Stimulated activated CD8-positive, alpha-beta memory T cell treated with anti-CD3 and anti-CD28 coated beads, Interleukin-7, amount 100 ng/mL, for 24 hours (primary cell): ENCODE measurements at regions not wholly inside any gene's neighbourhood (a gene's known extent, or its start where the extent isn't known, plus 50 kb on each side); places are given as distances from the start of the nearest gene placed in this dataset.
"Not testable (repeated sequence)": the region's sequence is repeated elsewhere in the genome, so short reads cannot be mapped to it uniquely, and the experiment has no call there.

Experiments used
- DNase-seq: peaks from one replicate; pipeline ENCODE4 v3.0.0-alpha.2; 2020; ENCODE audit warnings: low read depth

GRCh38 chr7:65621580-65622201 lies 248.0 kb downstream of the ZNF92 start:
- DNase-seq = peak; percentile 2

GRCh38 chr7:65631236-65631635 lies 241.6 kb upstream of the VKORC1L1 start:
- DNase-seq = not testable (repeated sequence)

- not testable (repeated sequence) for DNase-seq
Observed at GRCh38 chr7:65633587-65634404, 239.1 kb upstream of the VKORC1L1 start.

GRCh38 chr7:65638918-65639317 lies 234.0 kb upstream of the VKORC1L1 start:
- not testable (repeated sequence) for DNase-seq

GRCh38 chr7:65639717-65640116 lies 233.2 kb upstream of the VKORC1L1 start:
- DNase-seq = not testable (repeated sequence)

- not testable (repeated sequence) for DNase-seq
Observed at GRCh38 chr7:65643498-65643897, 229.4 kb upstream of the VKORC1L1 start.

GRCh38 chr7:65647153-65647964 lies 225.5 kb upstream of the VKORC1L1 start:
- DNase-seq = not testable (repeated sequence)

GRCh38 chr7:65651174-65651573 lies 221.7 kb upstream of the VKORC1L1 start:
- DNase-seq = not testable (repeated sequence)

- DNase-seq = not testable (repeated sequence)
Observed at GRCh38 chr7:65651826-65652592, 220.9 kb upstream of the VKORC1L1 start.

GRCh38 chr7:65652669-65653068 lies 220.2 kb upstream of the VKORC1L1 start:
- not testable (repeated sequence) for DNase-seq

- not testable (repeated sequence) for DNase-seq
Observed at GRCh38 chr7:65656494-65657188, 216.2 kb upstream of the VKORC1L1 start.

- DNase-seq = not testable (repeated sequence)
Observed at GRCh38 chr7:65683362-65683761, 189.5 kb upstream of the VKORC1L1 start.

GRCh38 chr7:65699026-65699714 lies 173.7 kb upstream of the VKORC1L1 start:
- DNase-seq = not testable (repeated sequence)

- DNase-seq = not testable (repeated sequence)
Observed at GRCh38 chr7:65699715-65700356, 173.0 kb upstream of the VKORC1L1 start.

- not testable (repeated sequence) for DNase-seq
Observed at GRCh38 chr7:65719123-65719798, 153.6 kb upstream of the VKORC1L1 start.

- peak; percentile 27 for DNase-seq
Observed at GRCh38 chr7:65722361-65722792, 150.5 kb upstream of the VKORC1L1 start.

GRCh38 chr7:65727182-65727581 lies 145.7 kb upstream of the VKORC1L1 start:
- DNase-seq = not testable (repeated sequence)

- DNase-seq = no peak
Observed at GRCh38 chr7:65731129-65731528, 141.7 kb upstream of the VKORC1L1 start.

- no peak for DNase-seq
Observed at GRCh38 chr7:65731562-65732035, 141.3 kb upstream of the VKORC1L1 start.
